NAMALWA (cell line): ENCODE measurements at regions not wholly inside any gene's neighbourhood (a gene's known extent, or its start where the extent isn't known, plus 50 kb on each side); places are given as distances from the start of the nearest gene placed in this dataset.
"Not testable (repeated sequence)": the region's sequence is repeated elsewhere in the genome, so short reads cannot be mapped to it uniquely, and the experiment has no call there.

Experiments used
- DNase-seq: peaks from one replicate; pipeline ENCODE4 v3.0.0-alpha.2; 2015; ENCODE audit warnings: low spot score

GRCh38 chr20:4468114-4468513, 218.1 kb upstream of the PRNP start:
- DNase-seq, result no peak

- DNase-seq, result no peak
Observed at GRCh38 chr20:4465855-4466545, 216.9 kb upstream of the ADRA1D start.

GRCh38 chr20:4465212-4465611, 216.1 kb upstream of the ADRA1D start:
- no peak for DNase-seq

- not testable (repeated sequence) for DNase-seq
Observed at GRCh38 chr20:4462801-4463200, 213.7 kb upstream of the ADRA1D start.

- no peak for DNase-seq
Observed at GRCh38 chr20:4459081-4459480, 210.0 kb upstream of the ADRA1D start.

- no peak for DNase-seq
Observed at GRCh38 chr20:4457566-4458543, 208.8 kb upstream of the ADRA1D start.

- no peak for DNase-seq
Observed at GRCh38 chr20:4455996-4456395, 206.9 kb upstream of the ADRA1D start.

- DNase-seq, result no peak
Observed at GRCh38 chr20:4455301-4455701, 206.2 kb upstream of the ADRA1D start.

GRCh38 chr20:4454111-4454510, 205.0 kb upstream of the ADRA1D start:
- DNase-seq, result no peak

GRCh38 chr20:4453359-4453758, 204.3 kb upstream of the ADRA1D start:
- no peak for DNase-seq

GRCh38 chr20:4451487-4452081, 202.5 kb upstream of the ADRA1D start:
- no peak for DNase-seq

GRCh38 chr20:4449957-4450715, 201.0 kb upstream of the ADRA1D start:
- DNase-seq, result peak; percentile 17

GRCh38 chr20:4445784-4446183, 196.7 kb upstream of the ADRA1D start:
- no peak for DNase-seq

- no peak for DNase-seq
Observed at GRCh38 chr20:4445331-4445730, 196.2 kb upstream of the ADRA1D start.

- DNase-seq, result no peak
Observed at GRCh38 chr20:4444404-4444803, 195.3 kb upstream of the ADRA1D start.

GRCh38 chr20:4443016-4443415, 193.9 kb upstream of the ADRA1D start:
- no peak for DNase-seq

- DNase-seq, result no peak
Observed at GRCh38 chr20:4441871-4442270, 192.8 kb upstream of the ADRA1D start.

GRCh38 chr20:4441191-4441590, 192.1 kb upstream of the ADRA1D start:
- DNase-seq, result no peak

GRCh38 chr20:4439461-4439860, 190.4 kb upstream of the ADRA1D start:
- DNase-seq, result no peak

GRCh38 chr20:4437131-4437530, 188.0 kb upstream of the ADRA1D start:
- DNase-seq, result no peak

GRCh38 chr20:4435671-4436455, 186.8 kb upstream of the ADRA1D start:
- no peak for DNase-seq
